Stomach (tissue), 8 donors: ENCODE measurements at regions not wholly inside any gene's neighbourhood (a gene's known extent, or its start where the extent isn't known, plus 50 kb on each side); places are given as distances from the start of the nearest gene placed in this dataset.

Source experiments
- DNase-seq, 2 donors: peaks; one replicate each; pipeline versions ENCODE4 v3.0.0 to v3.0.0-alpha.2; 2013 to 2019
- H3K27ac ChIP-seq, 5 donors: fragments of 200-600 bp in 4 of 5; sonication (generic) in 4 of 5; one replicate each; pipeline ENCODE4 v1.5.1; 2013 to 2019; ENCODE audit warnings: mild to moderate bottlenecking in 1 of 5, moderate library complexity in 1 of 5
- H3K27me3 ChIP-seq, 3 donors: fragments of 200-600 bp; sonication (generic); one replicate each; pipeline ENCODE4 v1.5.1; 2017 to 2019; ENCODE audit warnings: mixed run types in 1 of 3
- H3K36me3 ChIP-seq, 4 donors: fragments of 200-600 bp; sonication (generic); 1 replicate in 3 of 4; 2 replicates in 1 of 4; pipeline ENCODE4 v1.5.1; 2016 to 2019
- H3K4me1 ChIP-seq, 4 donors: fragments of 200-600 bp; sonication (generic); one replicate each; pipeline ENCODE4 v1.5.1; 2016 to 2019
- H3K4me3 ChIP-seq, 4 donors: fragments of 200-600 bp; sonication (generic) in 3 of 4; one replicate each; pipeline ENCODE4 v1.5.1; 2016 to 2019; ENCODE audit warnings: mild to moderate bottlenecking in 1 of 4
- H3K9me3 ChIP-seq, 4 donors: fragments of 200-600 bp; sonication (generic); one replicate each; pipeline ENCODE4 v1.5.1; 2016 to 2019
- EP300 ChIP-seq: sonication (generic); formaldehyde crosslinking; IDR thresholded peaks from one replicate; pipeline ENCODE4 v1.6.1; 2017; ENCODE audit warnings: antibody characterized with exemption
- POLR2A ChIP-seq, 4 donors: fragments of 450-650 bp; IDR thresholded peaks; one replicate each; pipeline ENCODE4 v1.6.1; 2016; ENCODE audit warnings: antibody characterized with exemption in 4 of 4, control low read depth in 2 of 4, mild to moderate bottlenecking in 1 of 4, moderate library complexity in 1 of 4
- POLR2AphosphoS5 ChIP-seq, 3 donors: sonication (generic); formaldehyde crosslinking; IDR thresholded peaks; one replicate each; pipeline ENCODE4 v1.6.1; 2016; ENCODE audit warnings: antibody characterized with exemption in 3 of 3
- WGBS, 5 donors: extraction: QIAGEN DNeasy Blood & Tissue Kit in 3 of 5; methylation state at CpG; one replicate each; pipeline versions ENCODE4 v1.1.5 to v1.1.7; 2013 to 2018; 5-methylcytosine and 5-hydroxymethylcytosine counted together
- intact Hi-C: fragments of 100-400 bp; cut with DNase I; formaldehyde crosslinking; loops from one replicate; pipeline ENCODE4 v1.15.1; 2023; ENCODE audit warnings: low total_unique reads
- TF ChIP-seq, protein P1 (sequence below), 7 experiments: fragments of 450-650 bp in 4 of 7; fragments of 200-600 bp in 3 of 7; sonication (generic) in 3 of 7; IDR thresholded peaks; one replicate each; pipeline ENCODE4 v1.5.1; 2016 to 2019; ENCODE audit warnings: antibody characterized with exemption in 7 of 7, control low read depth in 2 of 7, mild to moderate bottlenecking in 1 of 7
- donor health status: healthy with polysubstance abuse.
- donor health status: Bipolar disorder and iron deficiency.
- donor health status: healthy.

DNA sequence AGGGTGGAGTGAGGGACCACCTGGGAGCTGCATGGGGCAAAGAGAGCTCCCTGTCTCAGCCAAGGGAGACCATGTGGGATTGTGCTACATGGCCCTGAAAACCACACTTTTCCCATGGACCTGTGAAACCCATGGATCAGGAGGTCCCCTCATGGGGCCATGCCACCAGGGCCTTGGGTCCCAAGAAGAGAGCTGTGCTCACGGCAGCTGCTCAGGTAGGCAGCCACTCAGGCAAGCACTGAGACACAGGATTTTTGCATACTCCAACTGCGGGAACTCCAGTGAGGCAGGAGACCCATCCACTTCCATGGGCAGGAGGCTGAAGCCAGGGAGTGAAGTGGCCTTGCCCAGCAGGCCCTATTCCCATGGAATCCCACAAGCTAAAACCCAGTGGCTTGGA is 190.0 kb downstream of the KCNA4 start:
- no peak for DNase-seq
- intact Hi-C loops: no loop called here
- H3K27ac ChIP-seq: no peak overlapping the region

DNA sequence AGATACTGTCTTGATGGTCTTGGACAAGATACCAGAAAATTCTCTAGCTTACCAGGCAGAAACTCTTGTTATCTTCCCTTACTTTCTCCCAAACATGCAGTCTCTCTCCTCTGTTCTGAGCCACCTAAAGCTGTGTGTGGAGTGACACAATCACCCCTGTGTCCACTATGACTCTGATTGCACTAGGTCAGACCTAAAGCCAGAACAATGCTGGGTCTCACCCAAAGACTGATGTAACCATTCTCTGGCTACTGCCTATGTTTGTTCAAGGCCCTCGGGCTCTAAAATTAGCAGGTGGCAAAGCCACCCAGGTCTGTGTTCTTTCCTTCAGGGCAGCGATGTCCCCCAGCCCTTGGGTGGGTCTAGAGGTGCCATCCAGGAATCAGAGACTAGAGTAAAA is 200.5 kb downstream of the KCNA4 start:
- 32 to 100% (median 56%) methylated on average over 1 to 2 of the region's 2 CpGs for WGBS, 5 donors
- no peak overlapping the region for H3K4me3 ChIP-seq
- H3K27ac ChIP-seq: no peak overlapping the region
- intact Hi-C loops: no loop called here
- peaks cover 0 to 6% (median 2%) of the 10 kb centered on the region in 4 donors for H3K9me3 ChIP-seq
- H3K4me1 ChIP-seq: no peaks in the 10 kb centered on the region
- H3K27me3 ChIP-seq: no peaks in the 10 kb centered on the region
- no peaks in the 10 kb centered on the region for H3K36me3 ChIP-seq
- TF ChIP-seq POLR2AphosphoS5 (IDR thresholded peaks at IDR 0.05) (no peak), POLR2A (IDR thresholded peaks at IDR 0.05) (no peak), EP300 (no peak)
- TF ChIP-seq, protein P1, sequence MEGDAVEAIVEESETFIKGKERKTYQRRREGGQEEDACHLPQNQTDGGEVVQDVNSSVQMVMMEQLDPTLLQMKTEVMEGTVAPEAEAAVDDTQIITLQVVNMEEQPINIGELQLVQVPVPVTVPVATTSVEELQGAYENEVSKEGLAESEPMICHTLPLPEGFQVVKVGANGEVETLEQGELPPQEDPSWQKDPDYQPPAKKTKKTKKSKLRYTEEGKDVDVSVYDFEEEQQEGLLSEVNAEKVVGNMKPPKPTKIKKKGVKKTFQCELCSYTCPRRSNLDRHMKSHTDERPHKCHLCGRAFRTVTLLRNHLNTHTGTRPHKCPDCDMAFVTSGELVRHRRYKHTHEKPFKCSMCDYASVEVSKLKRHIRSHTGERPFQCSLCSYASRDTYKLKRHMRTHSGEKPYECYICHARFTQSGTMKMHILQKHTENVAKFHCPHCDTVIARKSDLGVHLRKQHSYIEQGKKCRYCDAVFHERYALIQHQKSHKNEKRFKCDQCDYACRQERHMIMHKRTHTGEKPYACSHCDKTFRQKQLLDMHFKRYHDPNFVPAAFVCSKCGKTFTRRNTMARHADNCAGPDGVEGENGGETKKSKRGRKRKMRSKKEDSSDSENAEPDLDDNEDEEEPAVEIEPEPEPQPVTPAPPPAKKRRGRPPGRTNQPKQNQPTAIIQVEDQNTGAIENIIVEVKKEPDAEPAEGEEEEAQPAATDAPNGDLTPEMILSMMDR (IDR thresholded peaks at IDR 0.05): no peak
- DNase-seq: no peak

More for the DNA sequence above, 190.0 kb downstream of the KCNA4 start:
- H3K4me3 ChIP-seq: no peak overlapping the region
- 80 to 97% (median 90%) methylated on average over 2 of the region's 2 CpGs; no CpG with 5 or more reads in 1 of the 5 donors for WGBS, 5 donors
- TF ChIP-seq, protein P1 (IDR thresholded peaks at IDR 0.05): no peak
- TF ChIP-seq POLR2A (IDR thresholded peaks at IDR 0.05) (no peak), EP300 (no peak), POLR2AphosphoS5 (IDR thresholded peaks at IDR 0.05) (no peak)
- H3K9me3 ChIP-seq: peaks cover 0 to 6% (median 0%) of the 10 kb centered on the region in 4 donors
- no peaks in the 10 kb centered on the region for H3K27me3 ChIP-seq
- H3K4me1 ChIP-seq: no peaks in the 10 kb centered on the region
- no peaks in the 10 kb centered on the region for H3K36me3 ChIP-seq

DNA sequence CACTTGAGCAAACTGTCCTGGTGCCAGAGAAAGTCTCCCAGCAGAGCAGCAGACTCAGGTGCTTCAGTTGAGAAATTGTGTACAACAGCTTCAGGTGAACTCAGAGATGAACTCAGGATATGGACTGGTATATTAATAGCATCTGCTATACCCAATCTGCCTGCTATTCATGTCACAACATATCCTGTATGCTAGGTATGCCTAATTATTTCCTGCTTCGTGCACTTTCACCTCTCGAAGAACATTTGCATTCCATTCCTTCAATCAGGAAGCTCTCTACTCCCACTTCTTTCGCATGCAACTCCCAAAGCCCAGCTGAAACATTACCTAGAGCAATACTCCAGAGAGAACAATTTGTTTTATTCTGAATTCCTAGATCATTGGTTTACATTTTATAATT is 207.7 kb downstream of the KCNA4 start:
- intact Hi-C loops: no loop called here
- Histone ChIP-seq H3K36me3 (no peaks in the 10 kb centered on the region), H3K9me3 (peaks cover 0 to under 1% (median 0%) of the 10 kb centered on the region in 4 donors), H3K27me3 (no peaks in the 10 kb centered on the region), H3K27ac (no peak overlapping the region), H3K4me3 (no peak overlapping the region), H3K4me1 (no peaks in the 10 kb centered on the region)
- WGBS, 5 donors: 52 to 69% (median 64%) methylated on average over 3 of the region's 3 CpGs
- DNase-seq: no peak
- TF ChIP-seq EP300 (no peak), POLR2AphosphoS5 (IDR thresholded peaks at IDR 0.05) (no peak), POLR2A (IDR thresholded peaks at IDR 0.05) (no peak)
- TF ChIP-seq, protein P1 (IDR thresholded peaks at IDR 0.05): no peak

DNA sequence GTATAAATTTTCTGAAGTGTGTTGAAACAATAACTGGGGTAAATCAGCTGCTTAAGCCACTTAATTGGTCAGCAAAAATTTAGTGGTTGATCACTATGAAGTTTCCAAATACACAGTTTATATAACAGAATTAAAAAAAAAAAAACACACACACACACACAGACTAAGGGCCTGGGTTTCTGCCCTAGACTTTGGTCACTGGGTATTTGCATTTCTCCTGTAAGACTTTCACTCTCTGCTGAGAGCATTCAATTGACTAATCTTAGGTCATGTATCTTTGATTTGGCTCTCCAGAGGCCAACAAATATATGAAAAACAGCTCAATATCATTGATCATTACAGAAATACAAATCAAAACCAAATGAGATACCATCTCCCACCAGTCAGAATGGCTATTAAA is 214.3 kb downstream of the KCNA4 start:
- intact Hi-C loops: no loop called here
- no peaks in the 10 kb centered on the region for H3K4me1 ChIP-seq
- DNase-seq: no peak

More for the DNA sequence above, 214.3 kb downstream of the KCNA4 start:
- Histone ChIP-seq H3K27ac (no peak overlapping the region), H3K9me3 (no peaks in the 10 kb centered on the region), H3K4me3 (no peak overlapping the region), H3K36me3 (no peaks in the 10 kb centered on the region), H3K27me3 (no peaks in the 10 kb centered on the region)
- no peak for TF ChIP-seq POLR2AphosphoS5 (IDR thresholded peaks at IDR 0.05)
- TF ChIP-seq POLR2A (IDR thresholded peaks at IDR 0.05): no peak
- TF ChIP-seq EP300: no peak
- TF ChIP-seq, protein P1 (IDR thresholded peaks at IDR 0.05): no peak
